HG03575 (cell line): ENCODE measurements at regions not wholly inside any gene's neighbourhood (a gene's known extent, or its start where the extent isn't known, plus 50 kb on each side); places are given as distances from the start of the nearest gene placed in this dataset.
"Not testable (repeated sequence)": the region's sequence is repeated elsewhere in the genome, so short reads cannot be mapped to it uniquely, and the experiment has no call there.

Source experiments
- ATAC-seq: cut with Tn5 transposase; IDR thresholded peaks from one replicate; pipeline ENCODE4 v1.9.1; 2021; ENCODE audit not compliant: unreplicated experiment, insufficient number of reproducible peaks, low FRiP score; ENCODE audit errors: extremely low read depth

- no peak for ATAC-seq
Observed at GRCh38 chr5:110812639-110813038, 73.8 kb downstream of the SLC25A46 start.

GRCh38 chr5:110815916-110816605 is 77.3 kb downstream of the SLC25A46 start:
- no peak for ATAC-seq

GRCh38 chr5:110817459-110817858 is 78.7 kb downstream of the SLC25A46 start:
- ATAC-seq, result no peak

GRCh38 chr5:110823571-110823970 is 84.8 kb downstream of the SLC25A46 start:
- ATAC-seq, result no peak

- no peak for ATAC-seq
Observed at GRCh38 chr5:110824936-110825441, 86.2 kb downstream of the SLC25A46 start.

GRCh38 chr5:110832683-110833082 is 93.9 kb downstream of the SLC25A46 start:
- ATAC-seq, result no peak

- not testable (repeated sequence) for ATAC-seq
Observed at GRCh38 chr5:110834933-110835332, 96.1 kb downstream of the SLC25A46 start.

GRCh38 chr5:110836851-110837250 is 98.0 kb downstream of the SLC25A46 start:
- ATAC-seq, result no peak

- not testable (repeated sequence) for ATAC-seq
Observed at GRCh38 chr5:110838357-110838756, 99.5 kb downstream of the SLC25A46 start.

- no peak for ATAC-seq
Observed at GRCh38 chr5:110838961-110839360, 100.2 kb downstream of the SLC25A46 start.

- no peak for ATAC-seq
Observed at GRCh38 chr5:110840347-110840960, 101.6 kb downstream of the SLC25A46 start.

GRCh38 chr5:110841137-110841536 is 102.3 kb downstream of the SLC25A46 start:
- no peak for ATAC-seq

GRCh38 chr5:110842948-110843347 is 104.1 kb downstream of the SLC25A46 start:
- no peak for ATAC-seq

GRCh38 chr5:110844251-110844650 is 105.4 kb downstream of the SLC25A46 start:
- ATAC-seq, result no peak

GRCh38 chr5:110846398-110847001 is 107.7 kb downstream of the SLC25A46 start:
- ATAC-seq, result no peak

- no peak for ATAC-seq
Observed at GRCh38 chr5:110851357-110851756, 112.5 kb downstream of the SLC25A46 start.

- peak; percentile 93 for ATAC-seq
Observed at GRCh38 chr5:110852053-110852452, 113.2 kb downstream of the SLC25A46 start.

- no peak for ATAC-seq
Observed at GRCh38 chr5:110852541-110852940, 113.7 kb downstream of the SLC25A46 start.

- ATAC-seq, result no peak
Observed at GRCh38 chr5:110853267-110853666, 114.5 kb downstream of the SLC25A46 start.

- no peak for ATAC-seq
Observed at GRCh38 chr5:110854200-110854599, 115.4 kb downstream of the SLC25A46 start.
